ENCODE measurements at regions not wholly inside any gene's neighbourhood (a gene's known extent, or its start where the extent isn't known, plus 50 kb on each side); places are given as distances from the start of the nearest gene placed in this dataset.
A peak's percentile ranks its signal among the peaks of the same experiment; 100 is the strongest.

DNA sequence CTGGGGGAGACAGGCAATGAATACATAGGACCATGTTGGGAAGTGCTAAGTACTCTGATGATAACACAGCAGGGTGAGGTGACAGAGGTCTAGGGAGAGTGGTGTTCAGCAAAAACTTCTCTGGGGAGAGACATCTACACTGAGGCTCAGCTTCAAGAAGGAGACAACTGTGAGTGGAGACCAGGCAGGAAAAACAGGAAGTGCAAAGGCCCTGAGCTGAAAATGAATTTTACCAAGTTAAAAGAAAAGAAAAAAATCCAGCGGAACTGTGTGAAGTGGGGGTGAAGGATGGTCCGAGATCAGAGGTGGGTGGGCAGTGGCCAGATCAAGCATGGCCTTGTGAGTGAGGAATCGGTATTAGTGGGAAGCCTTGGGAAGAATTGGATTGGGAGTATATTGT lies 110.1 kb upstream of the CLSTN2 start:
- DNase-seq (ENCODE audit: low read depth) = no peak
- in situ Hi-C loops (cut with HindIII; ENCODE audit: low sequenced_read_pairs) = no loop called here
- TF ChIP-seq, protein P1, sequence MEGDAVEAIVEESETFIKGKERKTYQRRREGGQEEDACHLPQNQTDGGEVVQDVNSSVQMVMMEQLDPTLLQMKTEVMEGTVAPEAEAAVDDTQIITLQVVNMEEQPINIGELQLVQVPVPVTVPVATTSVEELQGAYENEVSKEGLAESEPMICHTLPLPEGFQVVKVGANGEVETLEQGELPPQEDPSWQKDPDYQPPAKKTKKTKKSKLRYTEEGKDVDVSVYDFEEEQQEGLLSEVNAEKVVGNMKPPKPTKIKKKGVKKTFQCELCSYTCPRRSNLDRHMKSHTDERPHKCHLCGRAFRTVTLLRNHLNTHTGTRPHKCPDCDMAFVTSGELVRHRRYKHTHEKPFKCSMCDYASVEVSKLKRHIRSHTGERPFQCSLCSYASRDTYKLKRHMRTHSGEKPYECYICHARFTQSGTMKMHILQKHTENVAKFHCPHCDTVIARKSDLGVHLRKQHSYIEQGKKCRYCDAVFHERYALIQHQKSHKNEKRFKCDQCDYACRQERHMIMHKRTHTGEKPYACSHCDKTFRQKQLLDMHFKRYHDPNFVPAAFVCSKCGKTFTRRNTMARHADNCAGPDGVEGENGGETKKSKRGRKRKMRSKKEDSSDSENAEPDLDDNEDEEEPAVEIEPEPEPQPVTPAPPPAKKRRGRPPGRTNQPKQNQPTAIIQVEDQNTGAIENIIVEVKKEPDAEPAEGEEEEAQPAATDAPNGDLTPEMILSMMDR (IDR thresholded peaks at IDR 0.05; ENCODE audit: low read depth, low read length, missing control alignments) = no peak
- H3K4me3 ChIP-seq (ENCODE audit: low read depth, low read length) = no peak overlapping the region

DNA sequence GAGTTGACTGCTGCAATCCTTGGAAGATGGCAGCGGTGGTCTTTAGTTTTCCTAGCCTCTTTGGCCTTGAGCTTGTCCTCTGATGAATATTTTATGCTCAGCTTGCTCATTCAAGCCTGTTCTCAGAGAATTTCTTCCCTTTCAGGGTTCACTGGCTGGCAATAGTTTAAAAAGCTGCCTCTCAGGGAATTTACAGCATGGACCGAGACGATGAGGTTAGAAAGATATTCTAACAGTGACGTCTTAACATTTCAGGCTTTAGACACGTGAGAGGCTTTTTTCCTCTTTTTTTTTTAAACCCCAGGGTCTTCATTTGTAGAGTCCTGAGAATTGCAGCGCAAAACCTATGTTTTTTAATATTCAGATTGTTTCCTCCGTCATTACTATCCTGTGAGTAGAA lies 120.3 kb upstream of the CLSTN2 start:
- no peak overlapping the region for H3K4me3 ChIP-seq (ENCODE audit: low read depth, low read length)
- in situ Hi-C loops (cut with HindIII; ENCODE audit: low sequenced_read_pairs) = no loop called here
- DNase-seq (ENCODE audit: low read depth) = no peak
- TF ChIP-seq, protein P1 (IDR thresholded peaks at IDR 0.05; ENCODE audit: low read depth, low read length, missing control alignments) = no peak

DNA sequence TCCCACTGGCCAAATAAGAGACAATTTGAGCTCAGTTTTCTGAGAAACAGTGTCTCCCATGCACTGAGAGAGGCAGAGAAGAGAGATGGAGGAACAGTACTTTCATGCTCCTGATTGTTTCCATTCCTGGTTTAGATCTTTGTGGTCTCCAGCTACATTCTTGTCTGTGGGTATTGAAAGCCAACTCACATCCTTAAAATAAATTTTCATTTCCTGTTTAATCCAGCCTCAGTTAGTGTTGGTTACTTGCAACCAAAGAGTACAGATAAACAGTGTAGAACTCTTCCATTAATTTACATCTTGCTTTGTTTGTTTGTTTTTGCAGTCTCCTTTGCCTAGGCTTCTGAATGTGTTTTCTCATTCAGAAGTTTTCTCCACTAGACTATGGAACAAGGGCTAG lies 123.7 kb upstream of the CLSTN2 start:
- TF ChIP-seq, protein P1 (IDR thresholded peaks at IDR 0.05; ENCODE audit: low read depth, low read length, missing control alignments) = no peak
- peak; percentile 16 for DNase-seq (ENCODE audit: low read depth)
- in situ Hi-C loops (cut with HindIII; ENCODE audit: low sequenced_read_pairs) = no loop called here
- H3K4me3 ChIP-seq (ENCODE audit: low read depth, low read length) = no peak overlapping the region

DNA sequence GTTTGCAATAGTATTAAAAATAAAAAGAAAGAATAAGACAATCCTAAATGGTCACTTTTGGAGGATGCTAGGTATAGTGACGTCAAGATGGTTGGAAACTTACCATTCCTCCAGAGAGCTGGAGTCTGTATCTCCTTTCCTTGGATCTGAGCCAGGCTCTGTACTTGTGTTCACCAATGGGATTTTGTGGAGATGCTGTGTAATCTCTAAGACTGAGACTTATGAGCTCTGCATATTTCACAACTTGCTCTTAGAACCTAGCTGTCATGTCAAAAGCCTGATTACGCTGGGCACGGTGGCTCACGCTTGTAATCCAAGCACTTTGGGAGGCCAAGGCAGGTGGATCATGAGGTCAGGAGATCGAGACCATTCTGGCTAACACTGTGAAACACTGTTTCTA lies 126.8 kb upstream of the CLSTN2 start:
- TF ChIP-seq, protein P1 (IDR thresholded peaks at IDR 0.05; ENCODE audit: low read depth, low read length, missing control alignments) = no peak
- in situ Hi-C loops (cut with HindIII; ENCODE audit: low sequenced_read_pairs) = no loop called here
- no peak for DNase-seq (ENCODE audit: low read depth)
- no peak overlapping the region for H3K4me3 ChIP-seq (ENCODE audit: low read depth, low read length)

DNA sequence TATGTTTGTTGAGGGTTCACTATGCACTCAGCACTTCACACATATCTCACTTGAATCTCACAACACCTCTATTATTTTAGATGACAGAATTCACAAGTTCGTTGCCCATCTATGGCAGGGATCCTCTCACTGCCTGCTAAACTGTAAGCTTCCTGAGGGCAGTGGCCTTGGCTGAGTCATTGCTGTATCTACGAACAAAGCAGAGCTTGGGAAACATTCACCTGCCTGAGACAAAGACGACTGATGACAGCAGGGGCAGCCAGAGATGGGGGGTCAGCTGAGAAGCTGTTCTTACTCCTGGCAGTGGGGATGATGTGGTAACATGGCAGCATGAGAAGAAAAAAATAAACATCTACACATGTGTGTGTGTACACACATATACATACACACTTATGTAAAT lies 125.5 kb upstream of the NMNAT3 start:
- no peak overlapping the region for H3K4me3 ChIP-seq (ENCODE audit: low read depth, low read length)
- DNase-seq (ENCODE audit: low read depth) = no peak
- in situ Hi-C loops (cut with HindIII; ENCODE audit: low sequenced_read_pairs) = no loop called here
- TF ChIP-seq, protein P1 (IDR thresholded peaks at IDR 0.05; ENCODE audit: low read depth, low read length, missing control alignments) = no peak

DNA sequence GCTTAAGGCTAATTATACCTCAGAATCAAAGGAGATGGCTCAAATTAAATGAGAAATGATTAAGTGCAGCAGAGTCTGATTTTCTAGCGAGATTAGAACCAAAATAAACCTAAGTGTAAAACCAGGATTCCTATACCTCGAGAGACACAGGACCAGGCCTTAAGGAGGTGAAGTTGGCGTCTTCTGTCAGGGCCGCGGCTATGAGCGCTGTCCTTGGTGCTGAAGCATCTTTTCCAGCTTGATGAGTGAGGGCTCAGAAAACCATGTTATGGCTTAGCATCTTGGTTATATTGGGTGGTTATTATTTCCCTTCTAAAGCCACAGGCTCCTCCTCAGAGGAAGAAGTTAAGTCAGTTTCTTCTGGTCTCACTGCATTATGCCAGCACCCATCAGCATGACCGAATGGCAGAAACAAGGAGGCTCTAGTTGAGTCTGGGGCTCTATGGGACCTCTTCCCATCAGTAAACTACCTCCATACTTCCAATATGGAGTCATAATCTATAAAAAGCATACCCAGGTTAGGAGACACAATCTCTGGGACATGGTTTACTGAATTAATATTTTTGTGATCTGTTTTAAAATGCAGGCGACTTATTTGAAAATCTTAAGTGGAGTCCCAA lies 120.1 kb upstream of the NMNAT3 start:
- TF ChIP-seq, protein P1 (IDR thresholded peaks at IDR 0.05; ENCODE audit: low read depth, low read length, missing control alignments) = no peak
- in situ Hi-C loops (cut with HindIII; ENCODE audit: low sequenced_read_pairs) = no loop called here
- DNase-seq (ENCODE audit: low read depth) = peak; percentile 36
- no peak overlapping the region for H3K4me3 ChIP-seq (ENCODE audit: low read depth, low read length)

All from astrocyte of the cerebellum (primary cell).